Endothelial cell of umbilical vein (primary cell): ENCODE measurements at regions not wholly inside any gene's neighbourhood (a gene's known extent, or its start where the extent isn't known, plus 50 kb on each side); places are given as distances from the start of the nearest gene placed in this dataset.

Source experiments
- BruUV-seq: library from RNA; stranded (reverse); fragments of 400-500 nt; replicated peaks from 2 replicates; lab custom pipeline; 2021; lab: Mats Ljungman, UMichigan
- CTCF ChIA-PET: fragments of 300-600, 350-600 bp; sonication (Branson Sonifier 250); formaldehyde crosslinking; loops from one replicate; lab custom pipeline; 2021; ENCODE audit warnings: antibody characterized with exemption, inconsistent platforms; lab: Charles Lee
- POLR2A ChIA-PET: fragments of 300-600, 350-600 bp; sonication (Branson Sonifier 250); formaldehyde crosslinking; loops from one replicate; lab custom pipeline; 2021; ENCODE audit warnings: antibody characterized with exemption, inconsistent platforms; lab: Charles Lee
- DNase-seq: peaks from one replicate; pipeline ENCODE4 v3.0.0-alpha.2; 2011; ENCODE audit warnings: low read depth, low spot score
- FAIRE-seq: peaks from 2 replicates; lab custom pipeline; 2011; peaks lifted over from hg19 to GRCh38; lab: Jason Lieb, UNC
- H2AFZ ChIP-seq: 2 replicates; pipeline ENCODE4 v1.6.0; 2012; ENCODE audit warnings: low read depth, low read length, control low read depth, inconsistent platforms
- H3K27ac ChIP-seq: 2 replicates; pipeline ENCODE4 v1.5.1; 2011; ENCODE audit warnings: low read depth, mild to moderate bottlenecking, control low read depth, low read length, moderate library complexity; ENCODE audit not compliant: insufficient read depth
- H3K27me3 ChIP-seq, 2 experiments: 2 replicates each; pipeline versions ENCODE4 v1.6.0 to v1.6.1; 2011; ENCODE audit warnings: low read length in 2 of 2, mixed read lengths in 1 of 2; ENCODE audit not compliant: control insufficient read depth in 2 of 2, insufficient read depth in 2 of 2
- H3K36me3 ChIP-seq, 2 experiments: 2 replicates in 1 of 2; 3 replicates in 1 of 2; pipeline ENCODE4 v1.5.1; 2011; ENCODE audit warnings: low read length in 2 of 2, mild to moderate bottlenecking in 1 of 2, moderate library complexity in 1 of 2; ENCODE audit not compliant: control insufficient read depth in 2 of 2, insufficient read depth in 2 of 2; ENCODE audit errors: extremely low read depth in 1 of 2
- H3K4me1 ChIP-seq: 3 replicates; pipeline ENCODE4 v1.5.1; 2011; ENCODE audit warnings: mild to moderate bottlenecking, low read length; ENCODE audit not compliant: control insufficient read depth, insufficient read depth; ENCODE audit errors: extremely low read depth
- H3K4me2 ChIP-seq: 2 replicates; pipeline ENCODE4 v1.6.1; 2011; ENCODE audit warnings: low read length, control low read depth, mixed read lengths; ENCODE audit not compliant: insufficient read depth
- H3K4me3 ChIP-seq, 3 experiments: fragments of 200-600 bp in 1 of 3; sonication (generic), shearing (Covaris generic) in 1 of 3; replicated peaks in 1 of 3; 2 replicates each; pipeline ENCODE4 v1.5.1; 2011 to 2016; ENCODE audit warnings: control low read depth in 3 of 3, low read length in 3 of 3, mild to moderate bottlenecking in 2 of 3, inconsistent platforms in 1 of 3, low read depth in 1 of 3, moderate library complexity in 1 of 3; ENCODE audit not compliant: insufficient read depth in 1 of 3
- H3K79me2 ChIP-seq: 2 replicates; pipeline ENCODE4 v1.6.0; 2012; ENCODE audit warnings: low read length, inconsistent platforms; ENCODE audit not compliant: control insufficient read depth, insufficient read depth
- H3K9ac ChIP-seq: replicated peaks from 2 replicates; pipeline ENCODE3; 2011; ENCODE audit warnings: low read length, control low read depth; ENCODE audit not compliant: insufficient read depth; ENCODE audit errors: extremely low read depth
- H3K9me1 ChIP-seq: replicated peaks from 3 replicates; pipeline ENCODE4 v1.6.0; 2011; ENCODE audit warnings: mild to moderate bottlenecking, low read length; ENCODE audit not compliant: control insufficient read depth, insufficient read depth; ENCODE audit errors: extremely low read depth
- H3K9me3 ChIP-seq: replicated peaks from 2 replicates; pipeline ENCODE4 v1.5.1; 2012; ENCODE audit warnings: low read length, inconsistent platforms; ENCODE audit not compliant: control insufficient read depth, insufficient read depth
- H4K20me1 ChIP-seq: replicated peaks from 2 replicates; pipeline ENCODE3; 2011; ENCODE audit warnings: mild to moderate bottlenecking, low read length; ENCODE audit not compliant: control insufficient read depth, insufficient read depth; ENCODE audit errors: extremely low read depth
- EZH2 ChIP-seq: IDR thresholded peaks from 2 replicates; pipeline ENCODE4 v1.6.1; 2012; ENCODE audit warnings: borderline replicate concordance, low read depth, mild to moderate bottlenecking, moderate library complexity, low read length, inconsistent platforms; ENCODE audit not compliant: severe bottlenecking
- FOS ChIP-seq: IDR thresholded peaks from 2 replicates; pipeline ENCODE4 v1.6.1; 2011; ENCODE audit warnings: mild to moderate bottlenecking, low read length, moderate library complexity, borderline replicate concordance; ENCODE audit not compliant: insufficient read depth
- GATA2 ChIP-seq: IDR thresholded peaks from 2 replicates; pipeline ENCODE4 v1.7.0; 2011; ENCODE audit warnings: low read depth, mild to moderate bottlenecking, moderate library complexity, mixed read lengths, low read length; ENCODE audit not compliant: insufficient read length, insufficient read depth
- JUN ChIP-seq: IDR thresholded peaks from 2 replicates; pipeline ENCODE4 v1.6.1; 2011; ENCODE audit warnings: borderline replicate concordance, low read depth; ENCODE audit not compliant: insufficient read length, insufficient read depth
- MYC ChIP-seq: IDR thresholded peaks from one replicate; pipeline ENCODE4 v1.6.1; 2011; ENCODE audit warnings: mild to moderate bottlenecking, low read depth, low read length
- POLR2A ChIP-seq: IDR thresholded peaks from 2 replicates; pipeline ENCODE4 v1.6.1; 2012; ENCODE audit warnings: low read depth, mild to moderate bottlenecking, control low read depth, low read length
- POLR2AphosphoS5 ChIP-seq: IDR thresholded peaks from 2 replicates; pipeline ENCODE4 v1.6.1; 2012; ENCODE audit warnings: low read depth, mild to moderate bottlenecking, control low read depth, low read length, moderate library complexity; ENCODE audit not compliant: insufficient read depth
- dilution Hi-C: fragments of 300-500 bp; cut with MboI; formaldehyde crosslinking; loops from one replicate; pipeline ENCODE4 v1.15.0; 2019; ENCODE audit warnings: low sequenced_read_pairs; ENCODE audit not compliant: extremely low pct_ligation_motif_present
- intact Hi-C: fragments of 100-400 bp; cut with micrococcal nuclease; formaldehyde crosslinking; loops from one replicate; pipeline ENCODE4 v1.10.0; 2022
- TF ChIP-seq, protein P1 (sequence below): IDR thresholded peaks from 2 replicates; pipeline ENCODE4 v1.6.1; 2011; ENCODE audit not compliant: insufficient read depth, insufficient read length
- TF ChIP-seq, protein P2 (sequence below), 2 donors: IDR thresholded peaks; 1 replicate in 1 of 2; 2 replicates in 1 of 2; pipeline ENCODE4 v1.5.1; 2011; ENCODE audit warnings: low read length in 2 of 2, mild to moderate bottlenecking in 2 of 2, moderate library complexity in 2 of 2, control low read depth in 1 of 2, inconsistent platforms in 1 of 2, low read depth in 1 of 2; ENCODE audit not compliant: insufficient read depth in 1 of 2; ENCODE audit errors: extremely low read depth in 1 of 2

DNA sequence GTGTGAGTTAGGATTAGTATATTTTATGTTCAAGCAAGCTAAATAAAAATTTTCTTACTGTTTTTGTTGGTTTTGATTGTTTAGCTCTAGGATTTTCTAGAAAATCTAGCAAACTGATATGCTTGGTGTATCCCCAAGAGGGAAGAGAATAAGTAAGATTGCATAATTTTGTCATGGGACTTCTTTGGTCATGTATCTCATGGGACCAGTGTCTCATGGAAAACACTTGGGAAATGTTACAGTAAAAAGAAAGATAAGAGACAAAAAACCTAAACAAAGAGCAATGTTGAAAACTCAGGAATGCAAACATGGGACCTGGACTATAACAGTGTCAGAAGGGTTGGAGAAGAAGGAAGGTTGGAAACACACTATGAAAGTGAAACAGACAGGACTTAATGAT is 119.4 kb downstream of the TLR4 start:
- no peak for FAIRE-seq
- no peak overlapping the region for H3K27ac ChIP-seq
- no peak overlapping the region for H3K4me2 ChIP-seq
- H3K36me3 ChIP-seq = no peaks in the 10 kb centered on the region
- no peaks in the 10 kb centered on the region for H3K79me2 ChIP-seq
- H3K4me1 ChIP-seq = no peaks in the 10 kb centered on the region
- POLR2A ChIA-PET = no interaction called here
- H4K20me1 ChIP-seq = no peaks in the 10 kb centered on the region
- intact Hi-C loops (no loop called here), dilution Hi-C loops (no loop called here)
- DNase-seq = no peak
- CTCF ChIA-PET = no interaction called here
- H3K9ac ChIP-seq = no peak overlapping the region
- no peaks in the 10 kb centered on the region for H3K9me3 ChIP-seq
- H3K27me3 ChIP-seq = no peaks in the 10 kb centered on the region
- TF ChIP-seq GATA2 = no peak
- TF ChIP-seq MYC = no peak
- TF ChIP-seq, protein P1, sequence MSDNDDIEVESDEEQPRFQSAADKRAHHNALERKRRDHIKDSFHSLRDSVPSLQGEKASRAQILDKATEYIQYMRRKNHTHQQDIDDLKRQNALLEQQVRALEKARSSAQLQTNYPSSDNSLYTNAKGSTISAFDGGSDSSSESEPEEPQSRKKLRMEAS = no peak
- TF ChIP-seq JUN = no peak
- TF ChIP-seq POLR2A = no peak
- TF ChIP-seq POLR2AphosphoS5 = no peak
- TF ChIP-seq EZH2 = no peak
- TF ChIP-seq, protein P2, sequence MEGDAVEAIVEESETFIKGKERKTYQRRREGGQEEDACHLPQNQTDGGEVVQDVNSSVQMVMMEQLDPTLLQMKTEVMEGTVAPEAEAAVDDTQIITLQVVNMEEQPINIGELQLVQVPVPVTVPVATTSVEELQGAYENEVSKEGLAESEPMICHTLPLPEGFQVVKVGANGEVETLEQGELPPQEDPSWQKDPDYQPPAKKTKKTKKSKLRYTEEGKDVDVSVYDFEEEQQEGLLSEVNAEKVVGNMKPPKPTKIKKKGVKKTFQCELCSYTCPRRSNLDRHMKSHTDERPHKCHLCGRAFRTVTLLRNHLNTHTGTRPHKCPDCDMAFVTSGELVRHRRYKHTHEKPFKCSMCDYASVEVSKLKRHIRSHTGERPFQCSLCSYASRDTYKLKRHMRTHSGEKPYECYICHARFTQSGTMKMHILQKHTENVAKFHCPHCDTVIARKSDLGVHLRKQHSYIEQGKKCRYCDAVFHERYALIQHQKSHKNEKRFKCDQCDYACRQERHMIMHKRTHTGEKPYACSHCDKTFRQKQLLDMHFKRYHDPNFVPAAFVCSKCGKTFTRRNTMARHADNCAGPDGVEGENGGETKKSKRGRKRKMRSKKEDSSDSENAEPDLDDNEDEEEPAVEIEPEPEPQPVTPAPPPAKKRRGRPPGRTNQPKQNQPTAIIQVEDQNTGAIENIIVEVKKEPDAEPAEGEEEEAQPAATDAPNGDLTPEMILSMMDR (IDR thresholded peaks at IDR 0.05; ENCODE audit: extremely low read depth in 1 of 2, insufficient read depth in 1 of 2, low read depth in 1 of 2, low read length in 2 of 2) = no peak
- TF ChIP-seq FOS = no peak
- no peak overlapping the region for H2AFZ ChIP-seq
- no peak overlapping the region for H3K4me3 ChIP-seq
- BruUV-seq = no TSS peak
- H3K9me1 ChIP-seq = no peaks in the 10 kb centered on the region
